ENCODE measurements at regions not wholly inside any gene's neighbourhood (a gene's known extent, or its start where the extent isn't known, plus 50 kb on each side); places are given as distances from the start of the nearest gene placed in this dataset.
A peak's percentile ranks its signal among the peaks of the same experiment; 100 is the strongest.

DNA sequence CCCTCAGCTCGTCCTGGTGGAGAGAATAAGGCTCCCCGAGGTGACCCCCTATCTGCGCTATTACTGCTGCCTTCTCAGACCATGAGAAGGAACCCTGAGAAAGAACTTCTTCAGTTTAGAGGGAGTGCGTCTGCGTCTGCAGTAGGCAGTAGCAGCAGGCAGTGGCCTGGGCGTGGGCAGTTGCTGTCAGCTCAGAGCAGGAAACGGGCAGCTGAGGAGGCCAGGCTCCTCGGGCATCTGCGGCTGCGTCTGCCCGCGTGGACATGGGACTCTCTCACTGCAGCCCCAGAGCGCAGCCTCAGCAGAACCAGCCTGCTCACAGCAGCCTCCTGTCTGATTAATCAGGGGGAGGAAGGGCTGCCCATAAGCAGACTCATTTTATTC is 49.8 kb upstream of the FCN1 start:
- no peak for DNase-seq (ENCODE audit: low read depth, low spot score)

DNA sequence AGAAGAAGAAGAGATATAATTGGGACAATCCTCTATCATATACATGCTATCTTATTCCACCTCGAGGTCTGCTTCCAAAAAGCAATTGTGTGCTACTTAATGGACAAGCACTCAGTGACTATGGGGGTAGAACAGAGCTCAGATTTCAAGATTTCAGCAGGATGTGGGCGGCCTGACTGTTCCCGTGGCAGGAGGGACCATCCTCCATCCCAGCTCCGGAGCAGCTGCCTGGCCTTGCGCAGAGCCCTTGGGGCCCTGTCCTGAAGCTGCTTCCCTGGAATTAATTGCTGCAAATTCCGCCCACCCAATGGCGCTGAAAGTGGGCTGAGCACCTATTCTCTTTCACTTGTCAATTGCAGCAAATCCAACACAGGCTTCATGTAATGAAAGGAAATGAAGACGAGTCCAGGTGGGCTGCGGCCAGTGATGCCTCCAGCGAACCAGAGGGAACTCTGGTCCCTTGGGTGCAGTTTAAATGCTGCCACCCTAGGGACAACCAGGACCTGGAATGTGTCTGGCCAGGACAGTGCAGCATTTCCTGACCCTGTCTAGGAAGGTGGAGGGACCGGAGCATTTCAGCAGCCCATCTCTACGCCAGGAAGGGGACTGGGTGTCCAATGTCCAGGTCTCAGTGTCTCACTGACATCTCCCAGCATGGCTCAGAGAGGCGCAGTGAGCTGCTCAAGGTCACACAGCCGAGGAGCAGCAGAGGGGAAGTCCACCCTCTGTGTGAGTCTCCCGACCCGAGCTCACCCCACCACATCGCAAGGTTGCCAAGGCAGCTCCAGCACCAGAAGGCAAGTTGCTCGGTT is 50.5 kb upstream of the FCN1 start:
- peak; percentile 4 for DNase-seq (ENCODE audit: low read depth, low spot score)

DNA sequence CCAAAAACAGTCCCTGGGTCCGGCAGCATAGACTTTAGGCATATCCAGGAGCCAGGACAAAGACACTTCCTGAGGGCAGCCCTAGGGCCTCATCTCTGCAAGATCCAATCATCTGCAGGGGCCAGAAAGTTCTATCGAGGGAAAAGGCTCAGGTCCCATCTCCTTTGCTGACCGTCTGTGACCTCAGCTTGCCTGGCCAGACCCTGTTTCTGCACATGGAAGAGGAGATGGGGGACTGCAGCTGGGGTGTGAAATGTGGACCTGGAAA is 51.0 kb upstream of the FCN1 start:
- no peak for DNase-seq (ENCODE audit: low read depth, low spot score)

DNA sequence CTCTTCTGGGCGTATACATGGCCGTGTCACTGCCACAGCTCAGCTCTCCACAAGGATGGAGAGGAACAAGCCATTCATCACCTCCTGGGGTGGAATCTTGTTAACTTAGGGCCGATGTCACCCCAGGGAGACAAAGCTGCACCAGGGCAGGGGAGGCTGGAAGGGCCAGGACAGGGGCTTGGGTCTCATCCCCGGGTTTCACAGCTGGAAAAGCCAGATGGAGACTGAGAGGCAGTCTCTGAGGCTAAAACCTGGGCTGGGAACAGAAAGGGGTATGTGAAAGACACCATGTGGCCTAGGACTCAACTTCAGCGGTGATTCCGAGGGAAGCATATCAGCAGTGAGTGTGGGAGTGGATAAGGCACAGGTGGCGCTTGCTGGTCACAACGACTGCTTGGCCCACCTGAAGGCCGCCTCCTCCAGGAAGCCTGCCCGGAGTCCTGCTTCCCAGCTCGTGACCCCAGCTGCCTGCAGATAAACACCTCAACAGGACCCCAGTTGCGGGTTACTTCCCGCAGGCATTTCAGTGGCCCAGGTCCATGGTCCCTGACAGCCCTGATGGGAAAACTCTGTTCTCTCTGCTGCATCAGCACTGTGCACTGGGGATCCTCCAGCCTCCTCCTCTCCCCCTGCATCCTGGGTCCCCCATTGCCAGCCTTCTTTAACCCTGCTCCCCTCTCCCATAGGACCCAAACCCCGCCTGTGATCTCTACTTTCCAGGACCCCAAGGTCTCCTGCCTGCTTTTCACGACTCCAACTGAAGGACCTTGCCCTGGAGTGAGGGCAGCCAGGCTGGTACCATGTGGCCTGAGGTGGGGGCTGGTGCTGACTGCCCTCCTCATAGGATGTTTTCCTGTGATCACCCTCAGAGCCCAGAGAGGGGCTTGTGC is 51.7 kb upstream of the FCN1 start:
- no peak for DNase-seq (ENCODE audit: low read depth, low spot score)

DNA sequence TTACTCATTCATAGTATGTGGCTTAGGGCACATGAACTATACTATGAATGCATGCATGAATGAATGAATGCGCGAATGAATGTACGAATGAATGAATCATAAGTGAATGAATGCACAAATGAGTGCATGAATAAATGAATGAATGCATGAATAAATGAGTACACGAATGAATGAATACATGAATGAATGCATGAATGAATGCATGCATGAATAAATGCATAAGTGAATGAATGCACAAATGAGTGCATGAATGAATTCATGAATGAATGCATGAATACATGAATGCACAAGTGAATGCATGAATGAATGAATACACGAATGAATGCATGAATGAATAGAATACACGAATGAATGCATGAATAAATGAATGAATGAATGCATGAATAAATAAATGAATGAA is 52.5 kb upstream of the FCN1 start:
- DNase-seq (ENCODE audit: low read depth, low spot score): no peak

DNA sequence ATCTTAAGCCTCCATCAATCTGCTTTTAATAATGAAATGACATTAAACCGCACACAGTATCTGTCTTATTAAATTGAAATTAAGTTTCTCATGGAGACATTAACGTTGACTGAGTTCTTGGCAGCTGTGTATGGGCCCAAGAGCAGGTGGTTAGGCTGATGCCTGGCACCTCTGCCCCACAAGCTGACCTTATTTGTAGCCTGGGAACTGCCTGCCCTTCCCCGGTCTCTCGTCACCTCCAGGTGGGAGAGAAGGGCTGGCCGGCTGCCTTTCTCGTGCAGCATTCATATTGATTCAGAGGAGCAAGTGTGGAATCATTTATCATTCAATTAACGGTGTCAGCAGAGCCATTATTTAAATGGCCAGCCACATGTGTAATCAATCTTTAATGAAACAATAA is 53.0 kb upstream of the FCN1 start:
- DNase-seq (ENCODE audit: low read depth, low spot score): no peak

DNA sequence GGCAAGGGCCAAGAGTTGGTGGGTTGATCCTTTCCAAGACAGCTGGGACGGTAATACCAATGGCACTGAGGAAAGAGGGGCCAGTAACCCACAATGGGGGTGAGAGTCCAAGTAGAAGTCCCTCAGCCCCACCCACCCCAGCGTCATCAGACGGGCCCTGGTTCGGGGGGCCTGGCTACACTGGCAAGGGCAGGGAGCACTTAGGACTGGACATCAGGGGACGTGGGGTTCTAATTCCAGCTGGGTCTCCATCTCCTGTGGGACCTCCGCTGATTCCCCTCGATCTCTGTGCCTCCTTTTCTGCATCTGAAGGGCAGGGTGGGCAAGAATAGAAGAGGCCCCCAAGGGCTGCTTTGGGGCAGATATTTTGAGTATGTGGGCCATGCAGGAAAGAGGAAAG is 53.5 kb upstream of the FCN1 start:
- no peak for DNase-seq (ENCODE audit: low read depth, low spot score)

DNA sequence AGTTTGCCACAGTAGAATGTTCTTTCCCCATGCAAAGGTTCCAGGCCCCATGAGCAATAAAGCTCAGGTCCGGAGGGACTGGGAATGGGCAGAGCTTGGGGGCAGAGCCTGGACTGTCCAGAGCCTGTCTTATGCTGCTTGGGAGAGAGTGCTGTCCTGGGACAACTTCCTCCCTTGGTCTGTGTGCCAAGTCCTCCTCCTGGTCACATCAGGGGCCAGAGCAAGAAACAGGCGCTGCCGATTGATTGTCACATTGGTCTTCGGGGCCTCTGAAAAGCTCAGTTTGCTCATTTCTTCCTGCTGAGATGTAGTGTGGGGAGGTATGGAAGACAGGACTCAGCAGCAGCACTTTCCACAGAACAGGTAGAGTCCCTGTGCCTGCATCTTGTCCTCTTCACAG is 54.0 kb upstream of the FCN1 start:
- DNase-seq (ENCODE audit: low read depth, low spot score): no peak

DNA sequence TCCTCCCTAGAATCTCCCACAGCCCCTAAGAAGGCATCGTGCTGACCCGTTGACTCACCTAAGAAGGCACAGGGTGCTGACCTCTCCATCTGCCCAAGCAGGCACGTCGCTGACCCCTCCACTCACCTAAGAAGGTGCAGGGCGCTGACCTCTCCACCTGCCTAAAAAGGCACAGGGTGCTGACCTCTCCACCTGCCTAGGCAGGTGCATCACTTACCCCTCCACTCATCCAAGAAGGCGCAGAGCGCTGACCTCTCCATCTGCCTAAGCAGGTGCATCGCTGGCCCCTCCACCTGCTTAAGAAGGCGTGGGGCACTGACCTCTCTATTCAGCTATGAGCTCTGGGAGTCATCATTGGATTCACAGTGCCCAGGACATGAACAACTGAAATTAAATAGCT is 54.4 kb upstream of the FCN1 start:
- DNase-seq (ENCODE audit: low read depth, low spot score): no peak

DNA sequence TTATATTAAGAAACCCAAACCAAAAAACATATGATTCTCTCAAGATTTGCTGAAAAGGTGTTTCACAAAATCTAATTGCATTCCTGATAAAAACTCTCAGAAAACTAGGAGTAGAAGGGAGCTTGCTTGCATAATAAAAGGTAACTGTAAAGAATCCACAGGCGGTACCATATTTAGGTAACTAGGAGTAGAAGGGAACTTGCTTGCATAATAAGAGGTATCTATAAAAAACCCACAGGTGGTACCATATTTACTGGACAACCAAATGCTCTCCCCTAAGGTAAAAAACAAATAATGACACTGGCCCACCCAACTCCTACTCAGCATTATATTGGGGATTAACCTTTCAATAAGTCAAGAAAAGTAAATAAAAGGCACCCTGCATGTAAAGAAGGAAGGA is 57.5 kb upstream of the FCN1 start:
- DNase-seq (ENCODE audit: low read depth, low spot score): no peak

DNA sequence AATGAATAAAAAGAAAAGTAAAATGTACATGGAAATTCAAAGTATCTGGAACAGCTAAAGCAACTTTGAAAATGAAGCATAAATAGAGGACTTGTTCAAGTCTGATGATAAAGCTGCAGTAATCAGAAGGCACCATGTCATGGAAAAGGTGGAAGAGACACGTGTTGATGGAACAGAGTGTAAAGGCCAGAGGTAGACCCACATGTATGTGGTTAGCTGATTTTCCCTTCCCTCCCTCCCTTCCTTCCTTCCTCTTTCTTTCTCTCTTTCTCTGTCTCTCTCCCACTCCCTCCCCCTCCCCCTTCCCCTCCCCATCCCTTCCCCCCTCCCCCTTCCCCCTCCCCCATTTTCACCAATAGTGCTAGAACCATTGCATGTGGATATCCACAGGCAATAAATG is 58.7 kb upstream of the FCN1 start:
- DNase-seq (ENCODE audit: low read depth, low spot score): no peak

DNA sequence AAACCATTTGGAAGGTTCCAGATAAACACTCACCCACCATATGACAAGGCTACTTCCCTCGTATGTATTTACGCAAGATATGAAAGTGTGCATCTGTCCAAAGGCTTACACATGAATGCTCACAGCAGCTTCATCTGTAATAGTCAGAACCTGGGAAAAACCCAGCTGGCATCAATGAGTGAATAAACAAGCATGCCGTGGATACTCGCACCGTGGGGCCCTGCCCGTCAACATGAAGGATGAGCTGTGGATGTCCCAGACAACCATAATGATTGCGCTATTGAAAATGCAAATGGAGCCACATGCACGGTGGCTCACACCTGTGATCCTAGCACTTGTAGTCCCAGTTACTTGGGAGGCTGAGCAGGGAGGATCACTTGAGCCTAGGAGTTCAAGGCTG is 60.6 kb upstream of the FCN1 start:
- no peak for DNase-seq (ENCODE audit: low read depth, low spot score)

DNA sequence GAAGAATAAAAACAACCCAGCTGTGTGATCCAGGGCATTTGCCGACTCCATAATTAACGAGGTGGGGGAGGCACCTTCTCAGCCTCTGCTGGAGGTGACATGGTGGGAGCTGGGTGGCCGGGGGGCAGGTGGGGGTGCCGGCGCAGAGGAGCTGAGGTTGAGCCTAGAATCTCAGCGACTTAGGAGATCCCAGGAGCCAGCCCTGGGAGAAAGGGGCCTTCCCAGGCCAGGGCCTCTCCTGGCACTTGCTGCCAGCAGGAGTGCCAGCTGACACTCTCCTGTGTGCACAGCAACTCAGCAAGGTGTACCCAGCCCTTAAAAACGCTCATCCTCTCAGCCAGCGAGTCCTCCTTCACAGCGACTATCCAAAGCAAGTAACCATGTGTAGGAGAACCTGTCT is 62.8 kb upstream of the FCN1 start:
- DNase-seq (ENCODE audit: low read depth, low spot score): no peak

DNA sequence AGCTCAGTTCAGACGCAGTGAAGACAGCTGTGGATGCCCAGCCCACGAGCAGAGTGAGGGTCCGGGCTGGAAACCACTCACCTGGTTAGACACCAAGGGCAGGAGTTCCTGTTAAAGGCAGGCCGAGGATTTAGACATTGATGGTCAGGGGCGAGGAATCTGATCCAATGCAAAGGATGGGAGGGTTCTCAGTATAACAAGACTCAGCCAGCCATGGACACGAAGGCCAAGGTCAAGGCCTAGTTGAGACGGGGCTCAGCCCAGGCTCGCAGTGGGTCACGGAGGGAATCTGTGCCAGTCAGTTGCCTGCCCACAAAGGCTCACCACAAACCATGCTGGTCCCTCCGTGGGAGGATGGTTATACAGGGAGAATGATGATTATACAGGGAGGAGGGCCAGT is 63.3 kb upstream of the FCN1 start:
- no peak for DNase-seq (ENCODE audit: low read depth, low spot score)

DNA sequence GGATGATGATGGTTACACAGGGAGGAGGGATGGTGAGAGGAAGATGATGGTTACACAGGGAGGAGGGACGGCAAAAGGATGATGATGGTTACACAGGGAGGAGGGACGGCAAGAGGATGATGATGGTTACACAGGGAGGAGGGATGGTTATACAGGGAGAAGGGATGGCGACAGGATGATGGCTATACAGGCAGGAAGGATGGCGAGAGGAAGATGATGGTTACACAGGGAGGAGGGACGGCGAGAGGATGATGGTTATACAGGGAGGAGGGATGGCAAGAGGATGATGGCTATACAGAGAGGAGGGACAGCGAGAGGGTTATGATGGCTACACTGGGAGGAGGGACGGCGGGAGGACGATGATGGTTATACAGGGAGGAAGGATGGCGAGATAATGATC is 64.1 kb upstream of the FCN1 start:
- DNase-seq (ENCODE audit: low read depth, low spot score): no peak

DNA sequence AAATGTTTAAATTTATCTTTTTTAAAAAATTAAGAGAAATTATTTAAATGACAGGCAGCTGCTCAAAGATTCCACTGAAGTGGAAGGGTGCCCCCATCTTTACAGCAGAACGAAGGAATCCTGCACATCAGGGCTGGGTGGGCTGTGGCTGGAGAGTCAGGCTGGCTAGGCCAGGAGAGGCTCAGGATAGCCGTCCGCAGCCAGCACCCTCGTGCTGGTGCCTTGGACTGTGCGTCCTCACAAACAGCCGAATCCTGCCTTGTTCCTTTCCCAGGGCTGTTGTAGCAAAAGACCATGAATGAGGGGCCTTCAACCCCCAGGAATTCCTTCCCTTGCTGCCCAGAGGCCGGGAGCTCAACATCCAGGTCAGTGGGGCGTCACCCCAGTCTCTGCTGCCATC is 64.6 kb upstream of the FCN1 start:
- DNase-seq (ENCODE audit: low read depth, low spot score): no peak

DNA sequence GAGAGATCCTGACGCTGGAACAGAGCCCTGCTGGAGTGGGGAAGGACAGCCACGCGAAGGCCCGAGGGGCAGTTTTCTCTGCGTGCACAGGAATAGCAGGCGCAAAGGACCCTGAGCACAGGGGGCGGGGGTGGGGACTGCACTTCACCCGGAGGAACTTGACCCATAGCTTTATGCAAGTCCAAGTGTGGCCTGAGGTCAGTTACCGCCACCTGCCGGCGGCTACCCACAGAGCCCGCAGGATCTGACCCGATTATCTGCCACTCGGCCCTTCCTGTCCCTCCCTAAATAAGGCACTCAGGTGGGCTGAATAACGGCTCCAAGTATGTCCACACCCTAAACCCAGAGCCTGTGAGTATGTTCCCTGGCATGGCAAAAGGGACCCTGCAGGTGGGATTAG is 65.4 kb upstream of the FCN1 start:
- no peak for DNase-seq (ENCODE audit: low read depth, low spot score)

DNA sequence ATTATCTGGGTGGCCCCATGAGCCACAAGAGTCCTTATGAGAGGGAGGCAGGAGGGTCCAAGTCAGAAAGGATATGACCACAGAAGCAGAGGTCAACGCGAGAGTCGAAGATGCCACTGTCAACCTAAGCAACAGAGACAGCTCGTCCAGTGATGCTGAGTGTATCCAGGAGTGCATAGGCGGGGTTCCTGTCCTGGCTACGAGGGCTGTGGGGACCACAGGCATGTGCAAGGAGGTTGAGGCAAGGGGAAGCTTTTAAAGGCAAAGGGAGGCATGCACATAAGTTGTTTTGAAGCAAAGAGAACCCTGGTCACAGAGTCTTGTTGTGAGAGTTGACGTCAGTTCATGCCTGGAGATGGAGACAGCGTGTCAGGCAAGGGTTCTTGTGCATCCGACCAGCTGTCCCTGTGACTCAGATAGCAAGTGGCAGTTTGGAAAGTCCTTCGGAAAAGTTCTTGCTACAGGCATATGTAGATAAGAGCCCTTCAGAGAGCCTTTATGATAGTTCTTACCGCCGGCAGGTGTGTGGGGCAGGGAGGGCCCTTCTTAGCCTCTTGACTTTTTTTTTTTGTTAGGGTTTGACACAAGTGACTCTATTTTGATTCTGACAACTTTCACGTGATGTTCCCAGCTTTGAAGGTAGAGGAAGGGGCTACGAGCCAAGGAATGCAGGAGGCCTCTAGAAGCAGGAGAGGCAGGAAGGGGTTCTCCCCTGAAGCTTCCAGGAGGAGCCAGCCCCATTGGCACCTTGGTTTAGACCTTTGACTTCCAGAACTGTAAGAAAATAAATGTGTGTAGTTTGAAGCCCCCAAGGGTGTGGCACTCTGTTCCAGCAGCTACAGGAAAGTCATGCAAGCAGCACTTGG is 66.0 kb upstream of the FCN1 start:
- no peak for DNase-seq (ENCODE audit: low read depth, low spot score)

DNA sequence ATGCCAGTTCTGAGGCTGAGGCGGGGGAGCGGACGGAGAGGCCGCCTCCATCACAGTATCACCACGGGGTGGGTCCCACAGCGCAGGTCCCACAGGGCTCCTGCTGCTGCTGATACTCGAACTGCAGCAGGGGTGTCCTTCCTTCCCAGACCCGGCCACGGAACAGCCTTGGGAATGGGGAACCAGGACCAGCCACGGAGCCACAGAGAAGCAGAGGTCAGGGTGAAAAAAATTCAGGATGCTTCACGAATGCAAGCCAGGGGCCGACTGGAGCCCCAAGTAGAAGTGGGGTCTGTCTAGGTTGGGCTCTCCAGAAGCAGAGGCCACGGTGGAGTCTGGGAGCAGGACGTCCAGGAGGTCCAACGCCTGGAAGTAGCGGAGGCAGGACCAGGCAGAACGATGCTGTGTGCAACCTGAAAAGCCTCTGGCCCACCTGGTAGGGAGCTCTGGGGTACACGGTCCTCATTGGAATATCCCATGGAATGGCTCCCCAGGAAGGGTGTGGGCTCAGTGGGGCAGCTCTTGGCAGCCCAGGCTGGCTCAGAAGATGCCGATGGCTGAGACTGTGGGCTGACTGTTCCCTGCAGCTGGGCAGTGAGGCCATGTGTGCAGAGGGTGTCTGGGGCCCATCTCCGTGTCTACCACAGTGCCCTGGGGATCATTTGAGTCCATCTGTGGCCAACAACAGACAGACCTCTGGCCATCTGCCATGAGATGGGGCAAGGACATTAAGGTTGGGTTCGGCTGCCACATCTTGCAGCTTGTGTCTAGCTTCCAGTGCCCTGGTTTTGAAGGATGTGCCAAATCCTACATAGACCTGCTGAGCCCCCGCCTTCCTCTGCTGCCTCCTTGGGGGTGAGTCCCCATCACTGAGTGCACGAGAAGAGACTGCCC is 66.9 kb upstream of the FCN1 start:
- DNase-seq (ENCODE audit: low read depth, low spot score): no peak

DNA sequence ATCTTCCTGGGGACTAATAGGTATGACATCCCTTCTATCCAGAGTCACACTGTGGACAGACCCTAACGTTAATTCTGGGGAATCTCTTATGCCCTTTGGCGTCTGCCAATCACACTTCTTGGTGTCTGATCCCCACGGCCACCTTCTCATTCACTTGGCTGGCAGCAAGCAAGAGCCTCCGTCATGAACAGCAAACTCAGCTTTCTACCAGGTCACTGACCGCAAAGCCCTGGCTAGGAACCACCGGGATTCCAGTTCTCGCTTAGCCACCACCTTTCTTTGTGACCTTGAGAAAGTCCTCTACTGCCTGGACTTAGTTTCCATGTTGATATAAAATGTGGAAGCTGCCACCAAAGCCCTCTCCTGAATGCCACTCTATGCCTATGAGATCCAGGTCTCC is 67.7 kb upstream of the FCN1 start:
- DNase-seq (ENCODE audit: low read depth, low spot score): no peak

DNA sequence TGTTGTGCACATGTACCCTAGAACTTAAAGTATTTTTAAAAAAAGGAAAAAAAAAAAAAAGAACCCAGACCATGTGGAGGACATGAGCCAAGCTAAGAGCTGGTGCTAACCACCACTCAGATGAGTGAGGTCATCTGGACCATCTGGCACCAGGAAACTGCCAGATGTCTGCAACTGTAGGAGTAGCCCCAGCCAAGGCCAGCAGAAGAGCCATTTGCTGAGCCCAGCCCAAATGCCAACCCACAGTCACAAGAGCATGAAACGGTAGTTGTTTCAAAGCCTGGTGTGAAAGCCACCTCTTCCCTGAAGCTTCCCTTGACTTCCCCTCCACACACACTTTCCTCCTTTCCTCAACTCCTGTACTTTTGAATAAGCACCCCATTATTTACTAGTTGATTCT is 69.2 kb upstream of the FCN1 start:
- DNase-seq (ENCODE audit: low read depth, low spot score): no peak

DNA sequence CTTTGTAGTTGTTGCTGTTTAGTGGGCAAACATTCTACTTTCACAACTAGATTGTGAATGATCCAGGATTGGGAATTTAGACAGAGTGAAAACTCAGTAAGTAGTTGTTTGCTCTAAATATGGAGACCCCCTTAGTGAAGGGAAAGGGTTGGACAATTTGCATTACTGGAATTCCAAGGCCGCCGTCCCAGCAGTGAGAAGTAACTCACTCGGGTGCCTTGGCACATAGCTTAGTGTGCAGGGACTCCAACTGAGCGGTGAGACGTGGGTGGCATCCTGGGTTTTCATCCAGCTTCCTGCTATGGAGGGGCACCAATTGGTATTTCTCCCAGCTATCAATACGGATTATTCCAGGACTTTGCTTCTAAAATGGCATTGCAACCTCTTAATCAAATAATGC is 69.7 kb upstream of the FCN1 start:
- no peak for DNase-seq (ENCODE audit: low read depth, low spot score)
